GM13976 (cell line): ENCODE measurements at regions not wholly inside any gene's neighbourhood (a gene's known extent, or its start where the extent isn't known, plus 50 kb on each side); places are given as distances from the start of the nearest gene placed in this dataset.

Source experiments
- DNase-seq: peaks from one replicate; pipeline ENCODE4 v3.0.0; 2012; ENCODE audit warnings: low spot score
- in situ Hi-C: fragments of 300-500 bp; cut with MboI; formaldehyde crosslinking; loops from one replicate; pipeline ENCODE4 v1.12.0; 2022; ENCODE audit warnings: low sequenced_read_pairs, mixed read lengths, inconsistent platforms; ENCODE audit not compliant: unreplicated experiment
- TF ChIP-seq, protein P1 (sequence below): IDR thresholded peaks from 2 replicates; pipeline ENCODE4 v1.5.1; 2012; ENCODE audit warnings: borderline replicate concordance, mild to moderate bottlenecking; ENCODE audit not compliant: insufficient read depth; ENCODE audit errors: extremely low read depth, missing control alignments, control extremely low read depth

DNA sequence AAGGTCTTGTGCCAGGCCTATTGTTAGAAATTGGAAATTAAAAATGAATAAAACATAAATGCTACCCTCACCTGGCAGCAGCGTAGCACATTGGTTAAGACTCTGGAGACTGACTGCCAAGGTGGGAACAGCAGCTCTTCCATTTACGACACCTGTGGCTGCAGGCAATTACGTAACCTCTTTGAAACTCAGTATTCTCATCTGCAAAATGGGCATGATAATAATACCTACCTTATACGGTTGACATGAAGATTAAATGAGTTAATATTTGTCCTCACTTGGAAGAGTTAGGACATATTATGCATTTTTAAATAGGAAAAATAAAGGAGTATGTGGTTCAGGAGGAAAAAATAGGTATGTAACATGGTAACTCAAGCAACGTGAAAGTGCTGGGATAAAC, 279.3 kb upstream of the NCKAP5 start:
- no peak for DNase-seq
- TF ChIP-seq, protein P1, sequence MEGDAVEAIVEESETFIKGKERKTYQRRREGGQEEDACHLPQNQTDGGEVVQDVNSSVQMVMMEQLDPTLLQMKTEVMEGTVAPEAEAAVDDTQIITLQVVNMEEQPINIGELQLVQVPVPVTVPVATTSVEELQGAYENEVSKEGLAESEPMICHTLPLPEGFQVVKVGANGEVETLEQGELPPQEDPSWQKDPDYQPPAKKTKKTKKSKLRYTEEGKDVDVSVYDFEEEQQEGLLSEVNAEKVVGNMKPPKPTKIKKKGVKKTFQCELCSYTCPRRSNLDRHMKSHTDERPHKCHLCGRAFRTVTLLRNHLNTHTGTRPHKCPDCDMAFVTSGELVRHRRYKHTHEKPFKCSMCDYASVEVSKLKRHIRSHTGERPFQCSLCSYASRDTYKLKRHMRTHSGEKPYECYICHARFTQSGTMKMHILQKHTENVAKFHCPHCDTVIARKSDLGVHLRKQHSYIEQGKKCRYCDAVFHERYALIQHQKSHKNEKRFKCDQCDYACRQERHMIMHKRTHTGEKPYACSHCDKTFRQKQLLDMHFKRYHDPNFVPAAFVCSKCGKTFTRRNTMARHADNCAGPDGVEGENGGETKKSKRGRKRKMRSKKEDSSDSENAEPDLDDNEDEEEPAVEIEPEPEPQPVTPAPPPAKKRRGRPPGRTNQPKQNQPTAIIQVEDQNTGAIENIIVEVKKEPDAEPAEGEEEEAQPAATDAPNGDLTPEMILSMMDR: no peak
- in situ Hi-C loops: no loop called here

DNA sequence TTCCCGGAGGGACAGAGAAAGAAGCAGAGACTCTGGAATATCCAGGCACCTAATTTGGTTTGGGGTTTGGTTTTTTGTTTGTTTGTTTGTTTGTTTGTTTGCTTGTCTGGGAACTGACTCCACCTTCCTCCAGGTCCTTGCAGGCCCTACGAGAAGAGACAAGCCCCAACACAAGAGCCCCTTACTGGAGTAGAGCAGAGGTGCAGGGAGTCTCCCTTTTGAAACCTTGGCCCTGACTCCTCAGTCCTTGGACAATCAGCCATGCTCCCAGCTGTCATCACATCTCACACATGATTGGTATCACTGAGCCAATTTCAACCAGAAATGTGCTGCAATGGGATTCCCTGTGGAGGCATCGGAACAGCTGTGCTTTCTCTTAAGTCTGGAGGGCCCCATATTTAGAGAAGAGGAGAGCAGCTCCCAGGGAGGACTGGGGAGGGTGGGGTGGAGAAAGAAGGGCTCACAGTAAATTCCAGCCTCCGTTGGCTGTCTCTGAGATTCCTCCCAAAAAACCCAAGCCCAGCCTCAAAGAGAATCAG, 279.9 kb upstream of the NCKAP5 start:
- no peak for DNase-seq
- in situ Hi-C loops: no loop called here
- TF ChIP-seq, protein P1: no peak

DNA sequence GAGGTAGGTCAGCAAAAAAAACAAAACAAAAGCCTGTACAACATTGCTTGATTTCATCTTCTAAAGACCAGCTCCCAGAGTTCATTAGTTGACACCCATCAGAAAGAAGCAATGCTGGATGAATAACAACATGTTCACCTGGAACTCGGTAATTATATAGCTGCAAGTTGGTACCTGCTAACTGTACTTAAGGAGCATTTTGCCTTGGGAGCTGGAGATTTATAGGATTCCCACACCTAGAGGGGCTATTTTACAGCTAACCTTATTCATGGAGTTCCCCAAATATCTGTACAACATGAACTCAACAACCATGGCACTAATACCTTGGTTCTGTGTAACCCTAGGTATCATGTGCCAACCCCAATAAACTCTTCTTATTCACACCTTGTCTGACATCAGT, 281.1 kb upstream of the NCKAP5 start:
- TF ChIP-seq, protein P1: no peak
- in situ Hi-C loops: no loop called here
- no peak for DNase-seq

DNA sequence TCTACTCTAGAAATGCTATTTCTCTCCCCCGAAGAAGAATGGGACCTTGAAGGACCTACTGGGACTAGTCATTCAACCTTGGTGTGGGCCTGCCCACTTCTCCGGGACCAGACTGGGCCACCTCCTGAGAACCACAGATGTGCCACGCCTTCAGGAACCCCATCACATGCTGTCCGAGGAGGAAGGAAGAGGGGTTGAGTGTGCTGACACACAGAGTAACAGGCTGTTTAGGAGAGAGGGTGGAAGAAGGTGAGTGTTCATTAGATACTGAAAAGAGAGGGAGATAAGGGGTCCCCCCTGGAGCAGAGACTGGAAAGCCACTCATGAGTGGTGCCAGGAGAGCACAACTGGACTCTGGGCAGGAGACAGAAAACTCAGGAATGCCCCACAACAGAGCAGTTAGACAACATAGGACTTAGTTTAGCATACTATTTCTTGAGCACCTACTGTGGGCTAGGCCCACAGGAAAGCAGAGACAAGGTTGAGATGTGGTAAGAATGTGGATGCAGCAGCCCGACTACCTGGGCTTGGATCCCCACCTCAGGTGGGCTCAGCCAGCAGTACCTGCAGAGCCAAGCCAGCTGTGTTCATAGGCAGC, 286.4 kb upstream of the NCKAP5 start:
- DNase-seq: no peak
- TF ChIP-seq, protein P1: no peak
- in situ Hi-C loops: no loop called here

DNA sequence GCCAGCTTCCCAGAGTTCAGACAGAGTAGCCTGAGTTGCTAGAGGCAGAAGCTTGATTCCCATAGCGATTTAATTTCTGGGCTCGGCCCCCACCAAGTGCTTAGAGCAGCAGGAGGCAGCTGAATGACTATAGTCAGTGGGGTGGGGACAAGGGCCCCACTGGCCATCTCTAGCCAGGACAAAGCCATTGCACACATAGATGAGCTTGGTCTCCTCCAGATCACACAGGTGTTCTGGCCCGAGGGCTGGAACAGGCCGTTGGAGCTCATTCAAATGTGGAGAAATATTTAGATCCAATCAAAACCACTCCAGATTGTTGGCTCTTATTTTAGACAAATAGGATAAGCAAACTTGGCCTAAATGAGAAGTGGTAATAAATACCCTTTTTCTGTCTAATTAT, 287.3 kb upstream of the NCKAP5 start:
- no peak for DNase-seq
- in situ Hi-C loops: no loop called here
- TF ChIP-seq, protein P1: no peak

DNA sequence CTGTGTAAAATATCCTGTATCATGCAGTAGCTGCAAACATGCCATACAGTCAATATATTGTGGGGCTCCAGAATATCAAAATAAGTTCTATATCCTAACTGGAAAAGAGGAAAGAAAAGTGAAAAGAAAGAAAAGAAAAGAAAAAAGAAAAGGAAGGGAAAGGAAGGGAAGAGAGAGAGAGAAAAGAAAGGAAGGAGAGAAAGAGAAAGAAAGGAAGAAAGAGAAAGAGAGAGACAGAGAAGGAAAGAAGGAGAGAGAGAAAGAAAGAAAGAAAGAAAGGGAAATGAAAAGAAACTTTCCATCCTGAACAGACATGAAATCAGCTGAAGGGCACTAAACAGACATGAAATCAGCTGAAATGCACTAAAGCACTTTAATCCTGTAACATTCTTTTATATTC, 288.4 kb upstream of the NCKAP5 start:
- TF ChIP-seq, protein P1: no peak
- DNase-seq: no peak
- in situ Hi-C loops: no loop called here

DNA sequence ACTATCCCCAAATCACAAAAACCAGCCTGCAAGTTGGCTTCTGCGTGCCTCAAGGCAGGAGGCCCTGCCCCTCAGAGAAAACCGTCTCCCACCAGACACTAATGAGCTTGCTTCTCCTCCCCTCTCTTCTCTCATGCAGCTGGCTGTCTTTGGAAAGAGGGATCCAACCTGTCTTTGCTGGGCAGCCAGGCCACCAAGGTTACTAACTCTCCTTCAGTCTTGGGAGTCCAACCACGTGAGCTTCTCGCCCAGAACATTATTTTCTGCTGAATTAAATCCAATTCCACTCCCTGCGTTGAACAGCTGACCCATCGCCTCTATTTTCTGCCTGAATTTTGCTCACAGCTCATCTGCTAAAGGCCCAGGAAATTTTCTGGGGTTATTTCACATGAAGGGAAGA, 291.3 kb upstream of the NCKAP5 start:
- TF ChIP-seq, protein P1: no peak
- DNase-seq: no peak
- in situ Hi-C loops: no loop called here
